ENCODE measurements at regions not wholly inside any gene's neighbourhood (a gene's known extent, or its start where the extent isn't known, plus 50 kb on each side); places are given as distances from the start of the nearest gene placed in this dataset.

- H3K79me2 ChIP-seq (ENCODE audit: control insufficient read depth, low read length): no peaks in the 10 kb centered on the region
- no peak overlapping the region for H3K4me2 ChIP-seq (ENCODE audit: low read length)
- no peaks in the 10 kb centered on the region for H3K4me1 ChIP-seq (ENCODE audit: control insufficient read depth, low read length)
Measured at GRCh38 chr2:14235667-14236066, 396.9 kb upstream of the LRATD1 start.

DNA sequence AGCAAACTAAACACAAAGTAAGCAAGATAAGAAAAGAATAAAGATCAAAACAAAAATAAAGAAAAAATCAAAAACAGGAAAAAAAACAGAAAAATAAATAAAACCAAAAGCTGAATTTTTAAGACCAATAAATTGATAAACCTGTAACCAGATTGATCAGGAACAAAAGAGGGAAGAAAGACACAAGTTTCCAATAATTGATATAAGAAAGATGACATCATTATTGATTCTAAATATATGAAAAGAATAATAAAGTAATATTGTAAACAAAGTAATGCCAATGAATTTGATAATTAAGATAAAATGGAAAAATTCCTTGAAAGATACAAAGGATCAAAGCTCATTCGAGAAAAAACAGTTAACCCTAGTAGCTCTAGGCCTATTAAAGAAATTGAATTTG is 394.6 kb upstream of the LRATD1 start:
- Histone ChIP-seq H3K9me3 (ENCODE audit: control insufficient read depth, insufficient read depth, low read length) (no peaks in the 10 kb centered on the region), H3K79me2 (ENCODE audit: control insufficient read depth, low read length) (no peaks in the 10 kb centered on the region)
- TF ChIP-seq EZH2phosphoT487 (IDR thresholded peaks at IDR 0.05; ENCODE audit: borderline replicate concordance, low read length) (no peak), CTCF (IDR thresholded peaks at IDR 0.05; ENCODE audit: low read depth, low read length, poor library complexity, severe bottlenecking) (no peak)

More at GRCh38 chr2:14235667-14236066, 396.9 kb upstream of the LRATD1 start:
- Histone ChIP-seq H3K27ac (ENCODE audit: low read depth, low read length) (no peak overlapping the region), H3K36me3 (ENCODE audit: control insufficient read depth, low read length) (no peaks in the 10 kb centered on the region), H4K20me1 (ENCODE audit: control insufficient read depth, insufficient read depth, low read depth, low read length) (no peaks in the 10 kb centered on the region), H3K4me3 (ENCODE audit: low read length) (no peak overlapping the region), H3F3A (ENCODE audit: control insufficient read depth, insufficient read depth) (no peaks in the 10 kb centered on the region), H3K27me3 (ENCODE audit: control insufficient read depth, low read length) (no peaks in the 10 kb centered on the region), H3K9me3 (ENCODE audit: control insufficient read depth, insufficient read depth, low read length) (no peaks in the 10 kb centered on the region), H3K9me2 (replicated peaks; ENCODE audit: control insufficient read depth, low read length) (no peaks in the 10 kb centered on the region)
- TF ChIP-seq CTCF (IDR thresholded peaks at IDR 0.05; ENCODE audit: low read depth, low read length, poor library complexity, severe bottlenecking) (no peak), EZH2phosphoT487 (IDR thresholded peaks at IDR 0.05; ENCODE audit: borderline replicate concordance, low read length) (no peak)

GRCh38 chr2:14239605-14240004 is 392.9 kb upstream of the LRATD1 start:
- Histone ChIP-seq H4K20me1 (ENCODE audit: control insufficient read depth, insufficient read depth, low read depth, low read length) (no peaks in the 10 kb centered on the region), H3K4me2 (ENCODE audit: low read length) (no peak overlapping the region), H3K9me2 (replicated peaks; ENCODE audit: control insufficient read depth, low read length) (no peaks in the 10 kb centered on the region), H3K36me3 (ENCODE audit: control insufficient read depth, low read length) (no peaks in the 10 kb centered on the region), H3K79me2 (ENCODE audit: control insufficient read depth, low read length) (no peaks in the 10 kb centered on the region), H3K4me1 (ENCODE audit: control insufficient read depth, low read length) (no peaks in the 10 kb centered on the region), H3K27ac (ENCODE audit: low read depth, low read length) (no peak overlapping the region), H3K27me3 (ENCODE audit: control insufficient read depth, low read length) (no peaks in the 10 kb centered on the region), H3F3A (ENCODE audit: control insufficient read depth, insufficient read depth) (no peaks in the 10 kb centered on the region), H3K9me3 (ENCODE audit: control insufficient read depth, insufficient read depth, low read length) (no peaks in the 10 kb centered on the region), H3K4me3 (ENCODE audit: low read length) (no peak overlapping the region)
- no peak for TF ChIP-seq CTCF (IDR thresholded peaks at IDR 0.05; ENCODE audit: low read depth, low read length, poor library complexity, severe bottlenecking)
- TF ChIP-seq EZH2phosphoT487 (IDR thresholded peaks at IDR 0.05; ENCODE audit: borderline replicate concordance, low read length): no peak

More for the DNA sequence above, 394.6 kb upstream of the LRATD1 start:
- Histone ChIP-seq H3K4me3 (ENCODE audit: low read length) (no peak overlapping the region), H3K4me2 (ENCODE audit: low read length) (no peak overlapping the region), H3K27ac (ENCODE audit: low read depth, low read length) (no peak overlapping the region), H3K9me2 (replicated peaks; ENCODE audit: control insufficient read depth, low read length) (no peaks in the 10 kb centered on the region), H3K4me1 (ENCODE audit: control insufficient read depth, low read length) (no peaks in the 10 kb centered on the region), H3K27me3 (ENCODE audit: control insufficient read depth, low read length) (no peaks in the 10 kb centered on the region), H3F3A (ENCODE audit: control insufficient read depth, insufficient read depth) (no peaks in the 10 kb centered on the region), H3K36me3 (ENCODE audit: control insufficient read depth, low read length) (no peaks in the 10 kb centered on the region), H4K20me1 (ENCODE audit: control insufficient read depth, insufficient read depth, low read depth, low read length) (no peaks in the 10 kb centered on the region)

DNA sequence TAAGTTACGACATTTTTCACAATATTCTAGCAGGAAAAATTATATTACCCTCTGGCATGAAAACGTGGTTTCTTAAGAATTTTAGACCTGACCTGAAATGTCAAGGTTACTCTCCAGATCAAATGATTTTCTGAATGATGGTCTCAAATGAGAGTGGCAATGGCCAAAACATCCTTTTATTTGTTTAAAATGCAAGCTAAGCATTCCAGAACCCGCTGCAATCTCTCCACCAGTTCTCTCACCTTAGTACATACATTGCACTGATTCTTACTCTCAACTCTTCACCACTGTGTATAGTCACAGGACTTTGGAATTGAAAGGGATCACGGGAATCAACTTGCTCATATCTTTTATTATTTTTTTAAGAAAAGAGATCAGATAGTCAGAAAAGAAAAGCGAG is 391.6 kb upstream of the LRATD1 start:
- Histone ChIP-seq H3K4me2 (ENCODE audit: low read length) (no peak overlapping the region), H3F3A (ENCODE audit: control insufficient read depth, insufficient read depth) (no peaks in the 10 kb centered on the region), H3K9me3 (ENCODE audit: control insufficient read depth, insufficient read depth, low read length) (no peaks in the 10 kb centered on the region), H4K20me1 (ENCODE audit: control insufficient read depth, insufficient read depth, low read depth, low read length) (no peaks in the 10 kb centered on the region), H3K79me2 (ENCODE audit: control insufficient read depth, low read length) (no peaks in the 10 kb centered on the region), H3K27me3 (ENCODE audit: control insufficient read depth, low read length) (no peaks in the 10 kb centered on the region), H3K27ac (ENCODE audit: low read depth, low read length) (no peak overlapping the region), H3K4me1 (ENCODE audit: control insufficient read depth, low read length) (no peaks in the 10 kb centered on the region), H3K4me3 (ENCODE audit: low read length) (no peak overlapping the region), H3K9me2 (replicated peaks; ENCODE audit: control insufficient read depth, low read length) (no peaks in the 10 kb centered on the region), H3K36me3 (ENCODE audit: control insufficient read depth, low read length) (no peaks in the 10 kb centered on the region)
- TF ChIP-seq CTCF (IDR thresholded peaks at IDR 0.05; ENCODE audit: low read depth, low read length, poor library complexity, severe bottlenecking): no peak
- TF ChIP-seq EZH2phosphoT487 (IDR thresholded peaks at IDR 0.05; ENCODE audit: borderline replicate concordance, low read length): no peak

Measured in DOHH2 (cell line).